HG03135 (cell line): ENCODE measurements at regions not wholly inside any gene's neighbourhood (a gene's known extent, or its start where the extent isn't known, plus 50 kb on each side); places are given as distances from the start of the nearest gene placed in this dataset.

Experiments
- ATAC-seq: cut with Tn5 transposase; IDR thresholded peaks from one replicate; pipeline ENCODE4 v1.9.1; 2021; ENCODE audit warnings: mild to moderate bottlenecking, moderate library complexity; ENCODE audit not compliant: unreplicated experiment

- ATAC-seq = no peak
These were observed 733.4 kb upstream of the CDH7 start for GRCh38 chr18:65017372-65017760.

DNA sequence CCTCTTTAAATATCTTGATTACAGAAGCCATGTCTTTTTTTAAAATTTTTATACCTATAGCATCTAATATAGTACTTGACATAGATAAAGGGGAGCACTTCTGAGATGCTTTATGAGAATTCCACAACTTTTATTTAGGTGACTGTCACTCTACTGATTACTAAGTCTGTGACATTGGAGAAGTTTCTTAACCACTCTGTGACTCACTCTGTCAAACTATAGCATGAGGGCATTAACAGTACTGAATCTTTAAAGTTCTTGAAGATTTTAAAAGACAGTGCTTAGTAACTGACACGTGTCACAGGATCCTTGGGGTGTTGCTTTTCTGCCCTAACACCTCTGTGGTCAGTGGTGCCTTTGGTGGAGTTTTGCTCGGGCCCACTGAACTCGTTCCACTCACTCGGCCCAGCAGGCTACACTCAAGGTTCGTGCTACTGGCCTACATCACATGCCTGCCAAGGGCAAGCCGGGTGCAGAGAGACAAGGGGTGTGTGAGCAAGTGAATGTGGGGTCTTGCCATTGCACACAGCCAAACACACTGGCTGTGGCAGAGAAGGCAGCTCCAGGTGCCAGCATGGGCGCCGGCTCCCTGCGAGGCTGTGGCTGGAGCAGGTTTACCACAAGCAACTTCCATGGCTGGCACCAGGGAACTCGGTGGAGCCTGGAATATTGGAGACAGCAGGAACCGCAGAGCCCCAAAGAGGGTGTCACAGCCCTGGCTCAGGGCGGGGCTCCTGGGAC lies 734.0 kb upstream of the CDH7 start:
- no peak for ATAC-seq

- ATAC-seq = no peak
These were observed 756.4 kb upstream of the CDH7 start for GRCh38 chr18:64994370-64994769.

- no peak for ATAC-seq
These were observed 757.1 kb upstream of the CDH7 start for GRCh38 chr18:64993695-64994094.

GRCh38 chr18:64992654-64993053 lies 758.2 kb upstream of the CDH7 start:
- no peak for ATAC-seq

DNA sequence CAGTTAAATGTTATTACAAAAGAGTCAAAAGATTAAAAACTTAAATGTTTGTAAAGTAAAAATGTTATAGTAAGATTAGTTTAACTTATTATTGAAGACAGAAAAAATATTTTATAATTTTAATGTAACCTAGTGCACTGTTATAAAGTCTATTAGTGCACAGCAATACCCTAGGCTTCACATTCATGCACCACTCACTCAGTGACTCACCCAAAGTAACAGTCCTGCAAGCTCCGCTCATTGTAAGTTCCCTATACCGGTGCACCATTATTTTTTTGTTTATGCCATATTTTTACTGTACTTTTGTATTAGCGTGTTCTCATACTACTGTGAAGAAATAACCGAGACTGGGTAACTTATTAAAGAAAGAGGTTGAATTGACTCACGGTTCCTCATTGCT lies 759.7 kb upstream of the CDH7 start:
- ATAC-seq = no peak

- no peak for ATAC-seq
These were observed 763.8 kb upstream of the CDH7 start for GRCh38 chr18:64986906-64987495.

DNA sequence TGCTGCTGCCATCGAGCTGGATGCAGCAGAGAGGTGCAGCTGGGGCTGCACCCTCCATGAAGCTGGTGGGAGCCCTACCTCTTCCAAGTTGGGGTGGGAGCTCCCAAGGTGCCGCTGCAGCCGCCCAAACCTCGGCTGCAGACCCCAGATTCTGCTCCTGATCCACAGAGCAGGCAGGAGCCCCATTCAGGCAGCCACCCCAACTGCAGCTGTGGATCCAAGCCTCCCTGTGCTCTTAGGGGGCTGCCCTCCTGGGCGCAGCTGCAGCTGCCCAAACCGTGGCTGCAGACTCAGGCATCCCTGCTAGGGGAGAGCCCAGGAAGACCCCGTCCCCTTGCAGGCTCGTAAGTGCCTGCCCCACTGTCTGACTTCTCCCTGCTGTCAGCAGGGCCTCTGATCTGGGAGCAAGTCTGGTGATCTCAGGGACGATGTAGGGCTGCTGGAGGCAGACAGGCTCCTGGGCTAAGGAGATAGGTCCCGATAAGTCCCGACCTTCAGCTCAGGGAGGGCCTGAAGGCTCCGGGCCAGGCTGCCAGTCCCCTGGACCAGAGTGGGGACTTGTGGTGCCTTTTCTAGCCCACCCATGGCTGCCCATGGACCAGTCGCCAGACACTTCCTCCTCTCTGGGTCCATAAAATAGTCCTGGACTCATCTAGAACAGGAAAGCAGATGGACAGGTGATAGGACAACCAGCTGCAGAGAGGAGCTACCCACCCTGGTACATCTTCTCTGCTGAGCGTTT lies 767.1 kb upstream of the CDH7 start:
- no peak for ATAC-seq

GRCh38 chr18:64982414-64983055 lies 768.3 kb upstream of the CDH7 start:
- no peak for ATAC-seq

DNA sequence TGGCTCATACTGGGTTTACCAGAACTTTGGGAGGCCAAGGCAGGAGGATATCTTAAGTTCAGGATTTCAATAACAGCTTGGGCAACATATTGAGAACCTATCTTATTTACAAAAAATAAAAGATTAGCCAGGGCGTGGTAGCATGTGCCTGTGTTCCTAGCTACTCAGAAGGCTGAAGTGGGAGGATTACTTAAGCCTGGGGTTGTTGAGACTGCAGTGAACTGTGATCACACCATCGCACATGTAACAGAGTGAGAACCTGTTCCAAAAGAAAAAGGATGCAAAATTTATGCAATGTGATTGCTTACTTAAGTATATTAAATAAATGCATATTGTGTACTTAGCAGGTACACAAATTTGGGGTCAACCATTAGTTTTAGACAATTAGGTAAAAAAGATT lies 768.9 kb upstream of the CDH7 start:
- ATAC-seq = no peak

- ATAC-seq = no peak
These were observed 771.0 kb upstream of the CDH7 start for GRCh38 chr18:64979791-64980190.

- no peak for ATAC-seq
These were observed 776.3 kb upstream of the CDH7 start for GRCh38 chr18:64974391-64975125.

GRCh38 chr18:64972545-64972944 lies 778.3 kb upstream of the CDH7 start:
- ATAC-seq = no peak

DNA sequence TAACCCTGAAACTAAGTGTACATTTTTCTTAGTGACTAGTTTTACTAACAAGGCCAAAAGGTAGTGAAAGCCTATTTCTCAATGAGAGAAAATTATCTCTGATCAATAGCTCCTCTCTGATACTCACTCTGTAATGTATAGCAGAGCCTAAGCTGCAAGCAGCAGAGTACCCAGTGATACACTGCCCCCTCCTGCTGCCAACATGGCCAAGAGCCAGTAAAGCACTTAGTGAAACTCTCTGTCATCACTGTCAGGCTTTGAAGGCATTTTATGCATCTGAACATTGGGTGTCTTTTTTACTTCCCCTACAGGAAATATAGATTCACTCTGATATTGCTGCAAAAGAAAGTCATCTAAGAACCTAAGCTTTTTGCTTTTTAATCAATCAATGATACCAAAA lies 784.1 kb upstream of the CDH7 start:
- no peak for ATAC-seq

DNA sequence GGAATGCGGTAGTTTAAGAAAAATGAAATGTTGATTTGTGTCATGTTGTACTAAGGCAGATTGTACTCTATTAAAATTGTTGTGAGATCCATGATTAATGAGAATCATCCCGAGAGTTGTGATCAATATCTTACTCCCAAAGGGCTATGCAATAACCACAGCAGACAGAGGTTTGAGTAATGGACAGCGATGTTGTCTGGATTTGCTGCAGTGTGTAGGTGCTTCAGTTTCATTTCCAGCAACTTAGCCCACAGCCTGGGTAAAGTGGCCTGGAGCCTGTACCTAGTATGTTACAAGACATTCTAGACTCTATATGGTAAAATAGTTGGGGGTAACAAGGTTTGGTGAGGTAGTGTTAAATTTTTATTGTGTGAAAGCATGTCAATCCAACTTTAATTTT lies 794.3 kb upstream of the CDH7 start:
- no peak for ATAC-seq

DNA sequence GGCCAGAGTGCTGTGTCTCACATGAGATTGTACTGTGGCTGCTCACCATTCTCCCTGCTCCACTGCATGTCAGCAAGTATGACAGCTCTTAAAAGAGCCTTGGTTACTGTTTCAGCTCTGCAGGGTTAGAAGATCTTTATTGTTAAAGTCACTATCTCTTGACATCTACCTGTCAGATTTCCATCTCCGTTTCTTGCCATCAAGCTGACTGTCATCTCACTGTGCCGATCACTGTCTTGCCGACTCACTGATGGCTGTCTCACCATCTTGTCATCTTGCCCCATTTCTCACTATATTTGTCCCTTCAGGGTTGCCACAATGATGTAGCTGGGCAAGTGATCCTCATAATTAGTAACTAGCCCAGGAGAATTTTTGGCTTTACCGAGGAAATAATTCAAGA lies 800.9 kb upstream of the CDH7 start:
- no peak for ATAC-seq

DNA sequence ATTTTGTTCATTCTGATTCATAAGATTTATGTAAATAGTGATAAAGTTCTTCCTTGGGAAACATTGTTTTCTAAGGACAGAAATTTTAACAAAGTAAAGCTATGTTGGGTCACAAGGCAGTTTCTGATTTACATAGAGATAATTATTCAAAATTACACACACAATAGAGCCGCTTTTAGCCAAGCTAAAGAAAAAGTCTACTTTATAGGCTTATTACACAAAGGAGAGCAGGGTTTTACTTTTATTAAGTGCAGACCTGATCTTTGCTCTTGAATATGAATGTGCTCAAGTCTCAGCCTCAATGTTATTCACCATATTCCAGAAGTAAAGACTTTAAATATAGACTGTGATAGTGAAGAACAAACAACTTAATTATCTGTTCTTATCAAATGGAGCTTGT lies 787.8 kb upstream of the LINC00305 start:
- ATAC-seq = no peak

GRCh38 chr18:64929036-64929435 lies 780.1 kb upstream of the LINC00305 start:
- ATAC-seq = no peak

DNA sequence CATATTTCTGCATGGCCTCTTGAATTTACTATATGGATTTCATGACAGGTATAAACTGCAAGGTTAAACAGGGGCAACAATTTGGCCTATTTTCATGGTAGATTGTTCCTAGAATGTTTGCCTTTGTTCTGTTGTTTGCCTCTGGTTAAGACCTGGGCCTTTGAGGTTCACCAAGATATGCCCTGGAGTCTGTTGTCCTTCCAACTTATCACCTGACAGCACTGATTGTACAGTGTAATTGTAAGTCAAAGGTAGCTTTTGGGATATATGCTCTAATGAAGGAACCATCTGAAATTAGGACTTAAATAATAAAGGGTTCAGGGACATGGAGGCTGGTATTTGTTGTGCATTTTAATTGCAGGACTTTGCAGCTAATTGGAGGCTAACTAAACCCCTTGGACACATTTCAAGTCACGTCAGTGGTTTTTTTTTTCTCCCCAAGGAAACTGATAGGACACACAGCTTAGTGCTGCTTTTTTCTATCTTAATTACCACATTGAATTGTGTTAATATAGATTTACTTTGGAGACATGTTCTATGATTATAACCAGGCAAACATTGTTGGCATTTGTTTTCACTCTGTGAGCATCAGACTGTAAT lies 771.2 kb upstream of the LINC00305 start:
- ATAC-seq = no peak

DNA sequence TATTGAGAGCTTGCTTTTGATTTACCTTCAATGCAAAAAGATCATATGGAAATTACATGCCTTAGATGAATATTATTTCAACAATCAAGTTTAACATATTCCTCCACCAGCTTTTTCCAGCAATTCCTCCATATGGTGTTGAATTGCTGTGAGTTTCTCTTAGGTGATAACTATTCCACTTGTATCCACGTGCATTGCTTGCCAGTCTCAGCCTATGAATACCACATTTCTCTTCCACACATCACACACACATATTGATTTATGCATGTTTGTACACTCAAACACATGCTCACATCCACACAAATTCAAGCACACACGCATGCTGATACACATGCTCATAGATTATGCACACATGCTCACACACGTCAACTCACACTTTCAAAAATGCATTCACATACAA lies 770.0 kb upstream of the LINC00305 start:
- no peak for ATAC-seq

DNA sequence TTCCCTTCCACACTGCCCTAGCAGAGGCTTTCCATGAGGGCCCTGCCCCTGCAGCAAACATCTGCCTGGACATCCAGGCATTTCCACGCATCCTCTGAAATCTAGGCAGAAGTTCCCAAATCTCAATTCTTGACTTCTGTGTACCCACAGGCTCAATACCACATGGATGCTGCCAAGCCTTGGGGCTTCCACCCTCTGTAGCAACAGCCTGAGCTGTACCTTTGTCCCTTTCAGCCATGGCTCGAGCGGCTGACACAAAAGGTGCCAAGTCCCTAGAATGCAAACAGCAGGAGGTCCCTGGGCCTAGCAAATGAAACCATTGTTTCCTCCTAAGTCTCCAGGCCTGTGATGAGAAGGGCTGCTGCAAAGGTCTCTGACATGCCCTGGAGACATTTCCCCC lies 744.5 kb upstream of the LINC00305 start:
- no peak for ATAC-seq
